ENCODE measurements at regions not wholly inside any gene's neighbourhood (a gene's known extent, or its start where the extent isn't known, plus 50 kb on each side); places are given as distances from the start of the nearest gene placed in this dataset.

DNA sequence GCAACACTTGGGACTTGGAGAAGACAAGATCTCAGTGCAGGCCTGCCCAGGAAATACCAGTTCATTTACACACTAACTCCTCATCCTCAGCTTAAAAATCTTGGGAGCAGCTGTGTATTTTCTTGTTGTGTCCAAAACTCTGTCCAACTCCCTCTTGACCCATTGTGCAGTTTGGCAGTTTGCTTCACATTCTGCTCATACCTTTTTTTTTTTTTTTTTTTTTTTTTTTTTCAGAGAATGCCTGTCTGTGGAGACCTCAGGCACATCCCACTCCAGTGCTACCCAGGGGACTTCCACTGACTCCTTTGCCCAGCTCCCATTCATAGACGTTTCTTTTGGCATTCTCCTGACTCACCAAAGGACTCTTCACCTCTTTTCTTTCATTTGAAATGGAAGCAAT lies 265.8 kb upstream of the TCF21 start:
- WGBS (ENCODE audit: insufficient coverage, insufficient replicate concordance, low lambda C conversion rate, missing lambda C conversion rate): 0% methylated on average over 1 of the region's 1 CpG
- Histone ChIP-seq H3K4me2 (ENCODE audit: control insufficient read depth, insufficient read depth) (no peak overlapping the region), H3K79me2 (ENCODE audit: control insufficient read depth, insufficient read depth, low read length) (no peaks in the 10 kb centered on the region), H4K20me1 (ENCODE audit: control insufficient read depth, insufficient read depth) (no peaks in the 10 kb centered on the region), H3K9ac (ENCODE audit: control insufficient read depth, insufficient read depth, low read length) (no peak overlapping the region), H3K27ac (ENCODE audit: control insufficient read depth, insufficient read depth) (no peak overlapping the region), H2AFZ (ENCODE audit: control insufficient read depth, low read depth, low read length) (no peak overlapping the region), H3K36me3 (ENCODE audit: control insufficient read depth in 2 of 2, insufficient read depth in 2 of 2, low read length in 1 of 2) (no peaks in the 10 kb centered on the region), H3K4me1 (ENCODE audit: control insufficient read depth, insufficient read depth, low read length) (no peaks in the 10 kb centered on the region), H3K27me3 (replicated peaks in 1 of 2; ENCODE audit: control insufficient read depth in 2 of 2, insufficient read depth in 2 of 2, low read length in 1 of 2) (no peaks in the 10 kb centered on the region), H3K4me3 (no peak overlapping the region), H3K9me3 (replicated peaks; ENCODE audit: control insufficient read depth, insufficient read depth, low read length) (no peaks in the 10 kb centered on the region)
- no TSS peak for BruUV-seq (replicated peaks)
- FAIRE-seq (no peak), DNase-seq (ENCODE audit: low read depth, low spot score) (no peak), ATAC-seq (no peak)
- in situ Hi-C loops (cut with MboI): no loop called here
- no peak for TF ChIP-seq NFYA (IDR thresholded peaks at IDR 0.05; ENCODE audit: borderline replicate concordance, low read depth, low read length)
- no peak for TF ChIP-seq FOS (IDR thresholded peaks at IDR 0.05; ENCODE audit: borderline replicate concordance, extremely low read depth, insufficient read length)
- TF ChIP-seq NBN (IDR thresholded peaks at IDR 0.05): no peak
- no peak for TF ChIP-seq PAX8 (IDR thresholded peaks at IDR 0.05)
- TF ChIP-seq NRF1 (conservative IDR thresholded peaks at IDR 0.05; ENCODE audit: low read depth, low read length): no peak
- TF ChIP-seq SIN3A (IDR thresholded peaks at IDR 0.05; ENCODE audit: low read depth, low read length): no peak
- no peak for TF ChIP-seq CREM (IDR thresholded peaks at IDR 0.05; ENCODE audit: low read depth)
- TF ChIP-seq DPF2 (IDR thresholded peaks at IDR 0.05): no peak
- TF ChIP-seq MTA3 (IDR thresholded peaks at IDR 0.05; ENCODE audit: borderline replicate concordance, low read length): no peak
- TF ChIP-seq GABPA (IDR thresholded peaks at IDR 0.05; ENCODE audit: low read depth): no peak
- no peak for TF ChIP-seq CHD2 (IDR thresholded peaks at IDR 0.05; ENCODE audit: borderline replicate concordance, low read depth, low read length)
- no peak for TF ChIP-seq TCF7 (IDR thresholded peaks at IDR 0.05; ENCODE audit: borderline replicate concordance)
- TF ChIP-seq STAT3 (IDR thresholded peaks at IDR 0.05; ENCODE audit: low read depth, low read length): no peak
- no peak for TF ChIP-seq SMC3 (IDR thresholded peaks at IDR 0.05; ENCODE audit: borderline replicate concordance, low read length)
- TF ChIP-seq ZNF24 (IDR thresholded peaks at IDR 0.05): no peak
- TF ChIP-seq EGR1 (IDR thresholded peaks at IDR 0.05; ENCODE audit: borderline replicate concordance in 1 of 2, low read depth in 2 of 2, low read length in 2 of 2): no peak
- TF ChIP-seq FOXM1 (IDR thresholded peaks at IDR 0.05; ENCODE audit: low read depth, low read length): no peak
- ChIA-PET POLR2A (no interaction called here), SMC1A (ENCODE audit: uncharacterized antibody, unreplicated experiment) (no interaction called here), CTCF (interaction anchor here (0.8 kb wide), 1 partner anchor 9 kb away, joined by 3 read pairs; no protein-coding TSS in a partner anchor), RAD21 (ENCODE audit: unreplicated experiment) (no interaction called here)
- intact Hi-C loops (cut with micrococcal nuclease; ENCODE audit: unreplicated experiment): no loop called here
